ENCODE measurements at regions not wholly inside any gene's neighbourhood (a gene's known extent, or its start where the extent isn't known, plus 50 kb on each side); places are given as distances from the start of the nearest gene placed in this dataset.

GRCh38 chr6:132017942-132018341 is 66.8 kb upstream of the CCN2 start:
- TF ChIP-seq EGR1 (IDR thresholded peaks at IDR 0.05) = no peak
- TF ChIP-seq RAD21 (IDR thresholded peaks at IDR 0.05; ENCODE audit: low read depth) = no peak
- no peak for TF ChIP-seq EP300 (IDR thresholded peaks at IDR 0.05; ENCODE audit: borderline replicate concordance)
- no peak for TF ChIP-seq TEAD4 (IDR thresholded peaks at IDR 0.05)
- TF ChIP-seq NFIC (IDR thresholded peaks at IDR 0.05) = no peak
- TF ChIP-seq ZBTB7A (IDR thresholded peaks at IDR 0.05; ENCODE audit: low read depth) = no peak
- TF ChIP-seq TAF1 (IDR thresholded peaks at IDR 0.05; ENCODE audit: low read depth) = no peak
- no peak for TF ChIP-seq FOXM1 (IDR thresholded peaks at IDR 0.05; ENCODE audit: borderline replicate concordance, low read depth)
- TF ChIP-seq CEBPB (IDR thresholded peaks at IDR 0.05) = no peak
- TF ChIP-seq MAX (IDR thresholded peaks at IDR 0.05) = no peak
- TF ChIP-seq REST (IDR thresholded peaks at IDR 0.05; ENCODE audit: low read depth) = no peak
- no peak for TF ChIP-seq TCF12 (IDR thresholded peaks at IDR 0.05; ENCODE audit: low read depth)
- TF ChIP-seq YY1 (IDR thresholded peaks at IDR 0.05; ENCODE audit: low read depth) = no peak
- TF ChIP-seq CREB1 (IDR thresholded peaks at IDR 0.05; ENCODE audit: low read depth) = no peak
- no peak for TF ChIP-seq USF1 (IDR thresholded peaks at IDR 0.05)

GRCh38 chr6:132016396-132016795 is 65.2 kb upstream of the CCN2 start:
- TF ChIP-seq RAD21 (IDR thresholded peaks at IDR 0.05; ENCODE audit: low read depth) (no peak), TAF1 (IDR thresholded peaks at IDR 0.05; ENCODE audit: low read depth) (no peak), CREB1 (IDR thresholded peaks at IDR 0.05; ENCODE audit: low read depth) (no peak), TEAD4 (IDR thresholded peaks at IDR 0.05) (no peak), ZBTB7A (IDR thresholded peaks at IDR 0.05; ENCODE audit: low read depth) (no peak), FOXM1 (IDR thresholded peaks at IDR 0.05; ENCODE audit: borderline replicate concordance, low read depth) (no peak), EGR1 (IDR thresholded peaks at IDR 0.05) (no peak), CEBPB (IDR thresholded peaks at IDR 0.05) (no peak), REST (IDR thresholded peaks at IDR 0.05; ENCODE audit: low read depth) (no peak), MAX (IDR thresholded peaks at IDR 0.05) (no peak), EP300 (IDR thresholded peaks at IDR 0.05; ENCODE audit: borderline replicate concordance) (no peak), TCF12 (IDR thresholded peaks at IDR 0.05; ENCODE audit: low read depth) (no peak), NFIC (IDR thresholded peaks at IDR 0.05) (no peak), USF1 (IDR thresholded peaks at IDR 0.05) (no peak), YY1 (IDR thresholded peaks at IDR 0.05; ENCODE audit: low read depth) (no peak)

GRCh38 chr6:132011582-132011981 is 60.4 kb upstream of the CCN2 start:
- TF ChIP-seq EGR1 (IDR thresholded peaks at IDR 0.05) (no peak), TCF12 (IDR thresholded peaks at IDR 0.05; ENCODE audit: low read depth) (no peak), EP300 (IDR thresholded peaks at IDR 0.05; ENCODE audit: borderline replicate concordance) (no peak), USF1 (IDR thresholded peaks at IDR 0.05) (no peak), YY1 (IDR thresholded peaks at IDR 0.05; ENCODE audit: low read depth) (no peak), REST (IDR thresholded peaks at IDR 0.05; ENCODE audit: low read depth) (no peak), ZBTB7A (IDR thresholded peaks at IDR 0.05; ENCODE audit: low read depth) (no peak), NFIC (IDR thresholded peaks at IDR 0.05) (no peak), CREB1 (IDR thresholded peaks at IDR 0.05; ENCODE audit: low read depth) (no peak), MAX (IDR thresholded peaks at IDR 0.05) (no peak), CEBPB (IDR thresholded peaks at IDR 0.05) (no peak), TAF1 (IDR thresholded peaks at IDR 0.05; ENCODE audit: low read depth) (no peak)

- TF ChIP-seq ZBTB7A (IDR thresholded peaks at IDR 0.05; ENCODE audit: low read depth) (no peak), NFIC (IDR thresholded peaks at IDR 0.05) (no peak), FOXM1 (IDR thresholded peaks at IDR 0.05; ENCODE audit: borderline replicate concordance, low read depth) (no peak), EGR1 (IDR thresholded peaks at IDR 0.05) (no peak), CREB1 (IDR thresholded peaks at IDR 0.05; ENCODE audit: low read depth) (no peak), YY1 (IDR thresholded peaks at IDR 0.05; ENCODE audit: low read depth) (no peak), MAX (IDR thresholded peaks at IDR 0.05) (no peak), EP300 (IDR thresholded peaks at IDR 0.05; ENCODE audit: borderline replicate concordance) (no peak), TAF1 (IDR thresholded peaks at IDR 0.05; ENCODE audit: low read depth) (no peak), TCF12 (IDR thresholded peaks at IDR 0.05; ENCODE audit: low read depth) (no peak), RAD21 (IDR thresholded peaks at IDR 0.05; ENCODE audit: low read depth) (no peak)
Observed at GRCh38 chr6:132009175-132009574, 58.0 kb upstream of the CCN2 start.

Measured in Ishikawa (cell line).